GM12865 (cell line): ENCODE measurements at regions not wholly inside any gene's neighbourhood (a gene's known extent, or its start where the extent isn't known, plus 50 kb on each side); places are given as distances from the start of the nearest gene placed in this dataset.

Source experiments
- DNase-seq: peaks from one replicate; pipeline ENCODE4 v3.0.0; 2010; ENCODE audit warnings: low read depth
- H3K4me3 ChIP-seq: 2 replicates; pipeline ENCODE4 v1.5.1; 2011; ENCODE audit warnings: mild to moderate bottlenecking, low read depth, low read length, control low read depth
- TF ChIP-seq, protein P1 (sequence below): IDR thresholded peaks from 2 replicates; pipeline ENCODE4 v1.5.1; 2011; ENCODE audit warnings: low read length, control low read depth, low read depth, inconsistent platforms; ENCODE audit not compliant: insufficient read depth; ENCODE audit errors: missing control alignments

DNA sequence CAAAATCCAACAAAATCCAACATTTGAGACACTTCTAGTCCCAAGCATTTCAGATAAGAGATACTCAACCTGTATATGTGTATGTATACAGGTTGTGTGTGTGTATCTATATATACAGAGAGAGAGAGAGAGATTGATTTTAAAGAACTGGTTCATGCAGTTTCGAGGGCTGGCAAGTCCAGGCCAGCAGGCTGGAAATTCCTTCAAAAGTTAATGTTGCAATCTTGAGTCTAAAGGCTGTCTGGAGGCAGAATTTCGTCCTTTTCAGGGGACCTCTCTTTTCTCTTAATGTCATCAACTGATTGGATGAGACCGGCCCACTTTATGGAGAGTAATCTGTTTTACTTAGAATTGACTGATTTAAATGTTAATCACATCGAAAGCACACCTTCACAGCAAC, 199.6 kb upstream of the IL12A start:
- H3K4me3 ChIP-seq: no peak overlapping the region
- TF ChIP-seq, protein P1, sequence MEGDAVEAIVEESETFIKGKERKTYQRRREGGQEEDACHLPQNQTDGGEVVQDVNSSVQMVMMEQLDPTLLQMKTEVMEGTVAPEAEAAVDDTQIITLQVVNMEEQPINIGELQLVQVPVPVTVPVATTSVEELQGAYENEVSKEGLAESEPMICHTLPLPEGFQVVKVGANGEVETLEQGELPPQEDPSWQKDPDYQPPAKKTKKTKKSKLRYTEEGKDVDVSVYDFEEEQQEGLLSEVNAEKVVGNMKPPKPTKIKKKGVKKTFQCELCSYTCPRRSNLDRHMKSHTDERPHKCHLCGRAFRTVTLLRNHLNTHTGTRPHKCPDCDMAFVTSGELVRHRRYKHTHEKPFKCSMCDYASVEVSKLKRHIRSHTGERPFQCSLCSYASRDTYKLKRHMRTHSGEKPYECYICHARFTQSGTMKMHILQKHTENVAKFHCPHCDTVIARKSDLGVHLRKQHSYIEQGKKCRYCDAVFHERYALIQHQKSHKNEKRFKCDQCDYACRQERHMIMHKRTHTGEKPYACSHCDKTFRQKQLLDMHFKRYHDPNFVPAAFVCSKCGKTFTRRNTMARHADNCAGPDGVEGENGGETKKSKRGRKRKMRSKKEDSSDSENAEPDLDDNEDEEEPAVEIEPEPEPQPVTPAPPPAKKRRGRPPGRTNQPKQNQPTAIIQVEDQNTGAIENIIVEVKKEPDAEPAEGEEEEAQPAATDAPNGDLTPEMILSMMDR: no peak
- no peak for DNase-seq

DNA sequence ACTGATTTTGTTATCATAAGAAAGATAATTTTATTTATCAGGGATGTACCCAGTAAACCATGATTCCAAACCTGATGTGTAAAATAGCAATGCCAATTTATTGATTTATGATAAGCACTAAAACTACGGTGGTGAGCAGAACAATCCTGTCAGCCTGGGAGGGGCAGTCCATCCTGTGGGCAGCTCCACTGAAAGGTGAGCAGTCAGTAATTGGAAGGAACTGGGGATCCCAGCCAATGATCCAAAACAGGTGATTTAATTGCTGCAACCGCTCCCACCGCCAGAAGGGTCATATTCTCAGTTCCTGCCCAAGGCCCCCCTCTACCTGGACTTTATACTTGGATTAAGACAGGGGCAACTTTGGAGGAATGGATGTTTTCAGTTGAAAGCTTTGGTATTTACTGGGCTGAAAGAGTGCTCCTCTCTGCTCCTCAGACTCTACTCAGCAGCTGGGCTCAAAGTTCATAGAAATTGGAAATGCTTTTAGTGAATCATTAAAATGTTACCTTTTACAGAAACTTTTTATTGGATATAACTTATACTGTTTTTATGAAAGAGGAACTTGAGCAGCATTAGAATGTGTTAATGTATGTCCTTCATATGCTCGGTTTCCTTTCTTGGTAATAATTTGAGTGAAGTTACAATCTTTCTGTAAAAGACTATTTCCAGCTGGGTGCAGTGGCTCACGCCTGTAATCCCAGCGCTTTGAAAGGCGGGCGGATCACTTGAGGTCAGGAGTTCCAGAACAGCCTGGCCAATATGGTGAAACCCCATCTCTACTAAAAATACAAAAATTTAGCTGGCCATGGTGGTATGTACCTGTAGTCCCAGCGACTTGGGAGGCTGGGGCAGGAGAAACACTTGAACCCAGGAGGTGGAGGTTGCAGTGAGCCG, 198.6 kb upstream of the IL12A start:
- TF ChIP-seq, protein P1: no peak
- DNase-seq: no peak
- no peak overlapping the region for H3K4me3 ChIP-seq

DNA sequence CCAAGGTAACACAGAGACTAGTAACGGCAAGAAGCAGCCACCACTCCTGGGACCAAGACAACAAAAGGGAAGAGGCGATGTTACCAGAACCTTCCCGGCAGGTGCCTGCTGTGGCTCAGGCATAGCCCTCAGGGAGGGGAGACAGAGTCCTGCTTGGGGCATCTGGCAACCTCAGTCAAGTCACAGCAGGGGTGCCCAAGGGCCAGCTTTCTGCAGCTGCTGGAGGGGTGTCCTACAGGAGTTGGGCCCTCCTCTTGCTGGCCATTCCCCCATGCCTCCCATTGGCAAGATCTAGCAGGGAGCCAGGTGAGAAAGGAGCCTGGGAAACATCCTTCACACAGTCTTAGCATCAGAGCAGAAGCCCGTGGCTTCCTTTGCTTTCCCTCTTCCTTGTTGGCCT, 197.3 kb upstream of the IL12A start:
- no peak for DNase-seq
- TF ChIP-seq, protein P1: no peak
- H3K4me3 ChIP-seq: no peak overlapping the region

DNA sequence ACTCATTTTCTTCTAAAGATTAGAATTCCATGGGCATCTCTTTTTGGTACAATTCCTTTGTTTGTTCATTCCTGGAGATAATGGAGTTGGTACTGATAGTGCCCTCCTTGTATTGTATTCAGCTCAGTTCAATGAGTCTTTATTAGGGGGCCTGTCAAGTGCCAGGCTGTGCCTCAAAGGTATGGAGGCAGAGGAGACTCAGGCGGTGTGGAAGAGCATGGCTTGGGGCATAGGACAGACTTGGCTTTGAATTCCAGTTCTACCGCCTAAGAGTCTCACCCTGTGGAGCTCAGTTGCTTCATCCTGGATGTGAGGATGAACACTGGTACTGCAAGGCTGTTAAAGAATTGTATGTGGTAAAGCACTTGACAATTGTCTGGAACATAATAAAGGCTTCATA, 196.6 kb upstream of the IL12A start:
- no peak for DNase-seq
- H3K4me3 ChIP-seq: no peak overlapping the region
- TF ChIP-seq, protein P1: no peak

DNA sequence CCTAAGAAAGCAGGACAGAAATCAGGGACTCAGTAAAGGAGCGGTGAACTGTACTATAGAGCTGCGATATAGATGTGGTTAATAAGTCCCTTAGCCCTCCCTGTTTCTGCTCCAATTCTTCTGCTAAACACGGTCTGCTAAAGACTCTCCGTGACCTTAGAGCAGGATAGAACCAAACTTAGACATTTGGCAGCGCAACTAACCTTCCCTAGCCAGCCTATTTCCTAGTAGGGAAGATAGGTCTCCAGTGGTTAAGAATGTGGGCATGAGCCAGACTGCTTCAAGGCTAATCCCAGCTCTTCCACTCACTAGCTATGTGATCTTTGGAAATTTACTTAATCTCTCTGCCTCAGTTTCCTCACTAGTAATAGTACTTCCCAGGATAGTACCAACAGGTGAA, 193.6 kb upstream of the IL12A start:
- H3K4me3 ChIP-seq: no peak overlapping the region
- no peak for DNase-seq
- TF ChIP-seq, protein P1: no peak

GRCh38 chr3:159795681-159796175, 192.9 kb upstream of the IL12A start:
- no peak for DNase-seq
- no peak overlapping the region for H3K4me3 ChIP-seq
- TF ChIP-seq, protein P1: no peak
